HG02588 (cell line): ENCODE measurements at regions not wholly inside any gene's neighbourhood (a gene's known extent, or its start where the extent isn't known, plus 50 kb on each side); places are given as distances from the start of the nearest gene placed in this dataset.
A peak's percentile ranks its signal among the peaks of the same experiment; 100 is the strongest.
"Not testable (repeated sequence)": the region's sequence is repeated elsewhere in the genome, so short reads cannot be mapped to it uniquely, and the experiment has no call there.

Source experiments
- ATAC-seq: cut with Tn5 transposase; IDR thresholded peaks from one replicate; pipeline ENCODE4 v1.9.1; 2021; ENCODE audit warnings: mild to moderate bottlenecking, moderate library complexity; ENCODE audit not compliant: unreplicated experiment

DNA sequence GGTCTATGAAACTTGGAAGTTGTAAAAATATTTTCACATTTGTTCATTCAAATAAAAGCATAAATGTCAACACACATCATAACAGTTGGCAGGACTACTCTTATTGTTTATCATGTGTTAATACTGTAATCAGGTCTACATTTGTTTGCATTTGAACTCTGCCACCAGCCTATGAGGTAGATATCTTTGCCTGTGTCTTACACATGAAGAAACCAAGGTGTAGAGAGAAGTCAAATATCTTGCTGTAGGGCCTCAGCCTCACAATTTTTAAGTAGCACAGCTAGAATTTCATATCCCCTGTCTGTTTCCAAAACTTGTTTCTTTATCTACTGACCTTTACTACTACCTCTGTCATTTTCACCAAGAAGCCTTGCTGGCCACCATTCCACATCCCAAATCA is 161.9 kb downstream of the ZIC4 start:
- ATAC-seq: no peak

DNA sequence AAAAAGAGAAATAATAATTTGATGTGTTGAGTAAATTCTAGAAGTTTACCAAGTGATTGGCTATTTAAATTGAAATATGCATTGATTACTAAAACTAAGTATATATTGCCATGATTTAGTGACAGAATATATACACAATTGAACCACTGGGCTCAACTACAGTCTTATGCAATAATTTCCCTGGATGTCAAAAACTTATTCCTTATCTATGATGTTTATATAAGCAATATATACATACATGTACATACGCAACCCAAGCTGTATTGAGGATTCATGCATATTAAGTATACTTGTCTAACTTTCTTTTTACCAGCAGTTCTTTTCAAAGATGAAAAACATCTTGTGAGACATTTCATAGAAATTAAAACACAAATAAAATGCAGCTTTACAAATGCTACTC is 165.8 kb downstream of the ZIC4 start:
- no peak for ATAC-seq

DNA sequence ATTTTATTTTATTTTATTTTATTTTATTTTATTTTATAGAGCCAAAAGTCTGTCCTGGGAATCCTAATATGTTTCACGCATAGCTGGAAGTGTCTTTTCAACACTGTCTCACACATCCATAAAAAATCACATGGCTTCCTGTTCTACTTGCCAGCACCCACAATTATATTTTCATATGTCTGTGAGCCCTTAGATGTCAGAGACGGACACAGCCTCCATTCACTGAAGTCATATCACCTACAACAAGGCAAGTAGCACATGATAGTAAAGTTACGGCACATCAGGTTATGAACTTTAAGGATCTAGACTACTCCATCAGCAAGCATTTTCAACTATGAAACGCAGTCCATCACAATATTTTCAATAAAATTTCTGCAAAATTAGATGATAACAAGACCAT is 168.4 kb downstream of the ZIC4 start:
- no peak for ATAC-seq

DNA sequence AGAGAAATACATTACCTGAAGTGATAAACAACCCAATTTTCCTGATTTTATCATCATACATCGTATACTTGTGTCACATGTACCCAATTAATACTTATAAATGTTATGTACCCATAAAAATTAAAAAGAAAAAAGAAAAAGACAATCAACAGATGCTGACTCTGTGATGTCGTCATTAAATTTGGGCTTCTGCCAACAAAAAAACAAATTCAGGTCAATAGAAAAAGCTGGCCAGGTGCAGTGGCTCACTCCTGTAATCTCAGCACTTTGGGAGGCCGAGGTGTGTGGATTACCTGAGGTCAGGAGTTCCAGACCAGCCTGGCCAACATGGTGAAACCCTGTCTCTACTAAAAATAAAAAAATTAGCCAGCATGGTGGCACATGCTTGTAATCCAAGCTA is 174.4 kb downstream of the ZIC4 start:
- not testable (repeated sequence) for ATAC-seq

DNA sequence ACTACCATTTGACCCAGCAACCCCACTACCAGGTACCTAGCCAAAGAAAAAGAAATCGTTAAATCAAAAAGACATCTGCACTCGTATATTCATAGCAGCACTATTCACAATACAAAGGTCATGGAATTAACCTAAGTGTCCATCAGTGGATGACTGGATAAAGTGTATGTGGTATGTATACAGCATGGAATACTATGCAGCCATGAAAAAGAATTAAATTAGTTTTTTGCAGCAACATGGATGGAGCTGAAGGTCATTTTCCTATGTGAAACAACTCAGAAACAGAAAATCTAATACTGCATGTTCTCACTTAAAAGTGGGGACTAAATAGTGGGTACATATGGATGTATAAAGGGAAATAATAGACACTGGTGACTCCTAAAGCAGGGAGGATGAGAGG is 175.2 kb downstream of the ZIC4 start:
- no peak for ATAC-seq

DNA sequence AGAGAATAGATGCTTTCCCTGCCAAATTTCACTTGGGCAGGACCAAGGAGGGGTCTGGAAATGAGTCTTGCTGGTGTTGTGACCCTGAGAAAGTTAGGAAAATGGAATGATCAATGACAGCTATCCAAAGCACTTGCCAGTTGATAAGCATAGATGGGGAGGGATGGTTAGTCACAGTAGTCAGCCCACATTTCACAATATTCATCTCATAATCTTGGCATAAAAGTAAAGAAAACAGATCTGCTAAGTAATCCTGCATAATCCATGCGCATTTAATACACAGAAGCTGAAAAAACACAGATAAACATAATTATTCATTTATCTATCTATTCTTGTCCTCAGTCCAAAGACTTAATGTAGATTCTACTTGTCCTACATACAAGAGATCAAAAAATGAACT is 184.1 kb downstream of the ZIC4 start:
- ATAC-seq: no peak

DNA sequence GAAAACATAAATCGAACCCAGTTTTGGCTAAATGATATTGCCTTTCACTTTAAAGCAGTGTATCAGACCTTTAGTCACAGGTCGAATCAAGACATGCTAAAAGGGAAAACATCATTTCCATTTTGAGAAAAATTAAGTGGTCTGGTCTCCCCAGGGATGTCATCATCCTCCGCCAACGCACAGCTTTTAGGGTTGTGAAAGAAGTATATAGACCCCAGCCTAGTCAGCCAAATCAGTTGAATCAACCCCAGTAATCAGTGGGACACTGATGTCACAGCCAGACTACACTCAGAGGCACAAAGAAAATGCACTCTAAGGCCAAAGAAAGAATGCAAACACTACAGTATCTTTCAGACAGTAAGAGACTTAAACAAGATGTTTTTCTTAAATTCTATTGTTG is 187.4 kb downstream of the ZIC4 start:
- ATAC-seq: no peak

DNA sequence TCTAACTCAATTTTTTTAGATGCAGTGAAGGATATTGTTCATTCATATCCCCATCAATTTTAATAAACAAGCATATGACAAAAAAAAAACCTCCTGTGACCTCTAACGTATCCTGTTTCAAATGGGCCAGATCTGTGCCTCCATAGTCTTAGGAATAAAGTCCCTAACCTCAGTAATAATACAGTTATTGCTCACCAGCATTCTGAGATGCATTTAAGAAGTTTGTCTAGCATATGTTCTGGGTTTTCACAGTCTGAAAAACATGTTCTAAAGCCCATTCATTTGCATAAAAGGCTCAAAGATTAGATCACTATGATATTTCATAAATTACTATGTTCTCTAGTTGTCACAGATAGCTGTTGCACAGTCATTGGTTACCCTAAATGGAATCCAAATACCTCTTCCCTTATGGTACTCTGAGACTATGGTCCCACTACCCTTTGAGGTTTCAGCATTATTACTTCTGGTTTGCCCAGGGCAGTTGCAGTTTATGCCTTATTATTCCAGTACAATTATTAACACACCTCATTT is 190.1 kb downstream of the ZIC4 start:
- no peak for ATAC-seq

DNA sequence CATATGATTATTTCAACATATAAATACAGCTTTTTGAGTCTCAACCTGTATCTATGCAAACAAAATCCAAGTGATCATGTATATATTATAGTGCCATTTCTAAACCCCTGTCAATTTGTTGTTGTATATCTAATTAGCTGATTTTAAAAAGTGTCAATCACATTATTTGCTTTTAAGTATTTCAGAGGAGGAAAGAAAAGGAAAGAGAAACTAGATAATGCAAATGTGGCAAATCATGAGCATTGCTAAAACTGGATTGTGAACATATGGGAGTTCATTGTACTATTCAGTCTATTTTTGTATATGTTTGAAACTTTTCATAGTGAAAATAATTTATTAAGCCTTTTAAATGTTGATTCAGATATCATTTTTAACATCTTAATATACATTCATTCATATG is 190.7 kb downstream of the ZIC4 start:
- ATAC-seq: no peak

DNA sequence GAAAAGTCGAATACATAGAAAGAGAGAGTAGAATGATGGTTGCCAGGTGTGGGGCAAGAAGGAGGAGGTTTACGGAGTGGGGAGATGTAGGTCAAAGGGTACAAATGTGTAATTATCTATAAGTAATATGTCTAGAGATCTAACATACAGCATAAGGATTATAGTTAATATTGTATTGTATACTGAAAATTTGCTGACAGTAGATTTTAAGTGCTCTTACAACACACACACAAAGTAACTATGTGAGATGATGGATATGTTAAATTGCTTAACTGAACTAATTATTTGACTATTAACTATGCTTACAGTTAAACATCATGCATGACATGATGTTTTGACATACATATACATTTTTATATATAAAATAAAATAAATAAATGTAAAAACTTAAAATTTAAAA is 192.7 kb downstream of the ZIC4 start:
- no peak for ATAC-seq

DNA sequence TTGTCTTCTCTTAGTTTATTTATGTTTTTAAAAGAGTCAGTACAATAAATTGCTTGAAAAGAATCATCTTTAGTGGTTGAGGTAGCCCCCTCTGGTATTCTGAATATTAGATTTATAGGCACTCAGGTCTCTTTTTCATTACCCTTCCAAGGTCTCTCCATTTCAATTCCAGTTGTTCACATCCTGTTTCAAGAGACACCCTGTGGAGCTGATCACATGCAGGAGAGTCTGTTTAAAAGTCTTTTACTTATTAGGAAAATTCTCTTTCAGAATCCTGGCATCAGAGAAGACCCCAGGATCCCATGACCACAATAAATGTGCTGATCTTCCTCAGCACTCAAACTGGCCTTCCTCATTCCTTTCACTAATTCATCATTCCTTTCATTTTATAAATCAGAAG is 195.7 kb downstream of the ZIC4 start:
- ATAC-seq: no peak

DNA sequence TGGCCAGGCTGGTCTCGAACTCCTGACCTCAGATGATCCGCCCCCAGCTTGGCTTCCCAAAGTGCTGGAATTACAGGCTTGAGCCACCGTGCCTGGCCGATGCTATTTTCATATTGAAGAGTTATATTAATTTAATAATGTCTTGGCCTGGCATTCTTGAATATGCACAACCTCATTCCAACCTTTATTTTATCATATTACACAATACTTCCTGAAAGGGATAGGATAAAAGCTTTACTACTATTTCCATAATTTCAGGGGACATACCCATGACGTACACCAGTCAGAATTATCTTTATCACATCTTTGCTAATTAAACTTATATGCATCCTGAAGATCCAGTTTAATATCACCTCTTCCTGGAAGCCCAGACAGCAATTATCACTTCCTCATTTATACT is 205.3 kb downstream of the ZIC4 start:
- no peak for ATAC-seq

DNA sequence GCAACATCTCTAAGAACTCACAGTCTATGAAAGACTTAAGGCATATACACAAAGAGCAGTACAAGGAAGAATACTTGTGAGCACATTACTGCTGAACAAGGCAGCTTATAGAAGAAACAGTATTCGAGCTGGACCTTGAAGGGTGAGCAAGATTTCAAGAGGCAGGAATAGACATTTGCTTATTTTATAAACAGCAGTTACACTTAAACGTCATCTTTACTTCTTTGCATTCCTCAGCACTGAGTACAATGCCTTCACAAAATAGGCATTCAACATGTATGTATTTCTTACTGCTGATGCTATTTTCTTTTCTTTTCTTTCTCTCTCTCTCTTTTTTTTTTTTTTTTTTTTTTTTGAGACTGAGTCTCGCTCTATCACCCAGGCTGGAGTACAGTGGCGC is 205.8 kb downstream of the ZIC4 start:
- ATAC-seq: no peak

DNA sequence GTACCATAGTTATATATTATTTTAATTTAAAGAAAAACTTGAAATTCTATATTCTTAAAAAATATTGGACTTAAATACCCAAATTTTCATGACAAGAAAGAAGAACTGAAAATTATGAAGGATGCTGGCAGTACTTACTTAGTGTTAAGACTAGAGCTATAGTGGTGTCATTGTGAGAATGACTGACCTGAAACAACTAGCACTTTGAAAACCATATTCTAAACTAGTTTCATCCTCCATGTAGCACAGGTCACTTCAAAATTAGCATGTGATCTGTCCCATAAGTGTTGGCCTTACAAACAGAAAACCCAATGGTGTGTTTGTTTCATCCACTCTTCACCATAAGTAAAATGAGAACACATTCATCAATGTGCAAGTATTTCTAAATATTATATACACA is 208.6 kb downstream of the ZIC4 start:
- no peak for ATAC-seq

DNA sequence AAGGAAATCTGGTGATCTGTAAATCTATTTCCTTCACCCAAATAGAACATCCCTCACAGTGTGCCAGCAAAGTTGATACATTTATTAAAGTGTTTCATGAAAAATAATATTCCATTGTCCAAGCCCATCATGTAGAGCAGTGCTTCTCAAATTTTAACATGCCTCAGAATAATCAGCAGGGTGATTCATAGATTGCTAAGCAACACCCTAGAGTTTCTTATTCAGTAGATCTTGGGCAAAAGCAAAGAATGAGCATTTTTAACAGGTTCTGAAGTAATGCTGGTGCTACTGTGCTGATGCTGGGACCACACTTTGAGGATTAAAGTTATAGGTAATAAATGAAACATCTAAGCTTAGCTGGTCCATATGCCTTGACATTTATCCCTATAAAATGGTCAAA is 210.5 kb downstream of the ZIC4 start:
- no peak for ATAC-seq

DNA sequence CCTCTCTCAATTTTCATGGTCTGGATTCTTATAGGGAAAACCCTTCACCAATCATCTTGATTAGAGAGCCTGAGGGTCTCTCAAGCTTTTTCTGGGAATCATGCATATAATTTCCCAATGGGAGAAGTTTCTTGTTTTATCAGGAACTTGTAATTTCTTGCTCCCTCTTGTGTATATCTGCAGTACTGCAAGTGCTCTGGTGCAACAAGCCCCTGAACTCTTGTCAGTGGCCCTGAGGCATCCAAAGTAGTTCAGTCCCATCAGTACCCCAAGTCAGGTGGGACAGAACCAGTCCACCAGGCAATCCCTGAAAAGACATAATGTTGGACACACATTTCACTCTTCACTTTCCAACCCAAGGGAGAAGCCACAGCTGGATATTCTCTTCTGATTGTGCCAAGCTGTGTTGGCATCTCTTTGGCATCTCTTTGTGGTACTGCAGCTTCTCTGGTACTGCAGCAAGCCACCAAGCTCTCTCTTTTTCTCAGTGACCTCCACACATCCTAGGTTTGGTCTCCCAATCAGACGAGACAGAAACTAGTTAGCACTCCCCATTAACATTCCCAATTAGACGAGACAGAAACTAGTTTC is 214.5 kb downstream of the ZIC4 start:
- ATAC-seq: peak; percentile 58

DNA sequence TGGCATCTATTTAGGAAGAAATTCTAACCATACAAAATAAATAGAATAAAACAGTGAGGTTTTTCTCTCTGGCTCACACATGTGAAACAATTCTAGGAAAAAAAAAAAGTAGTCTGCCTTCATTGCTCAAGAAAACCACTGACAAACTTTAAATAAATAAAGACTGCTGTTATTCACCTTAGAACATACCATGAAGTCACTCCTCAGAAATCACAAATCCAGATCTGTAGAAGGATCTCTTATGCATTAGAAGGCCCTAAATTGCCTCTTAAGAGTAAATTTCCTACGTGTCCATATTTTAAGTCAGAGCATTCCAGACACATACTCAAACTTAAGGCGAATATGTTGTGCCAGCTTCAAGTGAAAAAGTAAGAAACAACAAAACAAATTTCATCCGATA is 217.3 kb downstream of the ZIC4 start:
- no peak for ATAC-seq

DNA sequence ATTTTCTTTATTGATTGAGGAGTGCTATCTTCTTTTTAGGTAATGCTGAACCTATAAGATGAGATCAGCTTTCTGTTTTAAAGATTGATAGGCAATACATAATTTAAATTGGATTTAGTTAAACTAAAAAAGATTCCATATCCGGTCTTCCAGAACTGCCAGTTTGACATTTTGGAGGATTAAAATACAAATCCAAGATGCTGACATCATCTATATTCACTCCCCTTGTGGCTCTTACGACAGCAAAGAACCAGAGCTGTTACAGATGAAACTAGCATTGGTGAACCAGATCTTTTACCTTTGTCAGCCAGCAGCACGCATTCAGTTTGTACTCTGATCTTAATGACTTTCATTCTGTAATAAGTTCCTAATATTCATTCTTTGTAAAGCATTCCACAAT is 218.7 kb downstream of the ZIC4 start:
- no peak for ATAC-seq

DNA sequence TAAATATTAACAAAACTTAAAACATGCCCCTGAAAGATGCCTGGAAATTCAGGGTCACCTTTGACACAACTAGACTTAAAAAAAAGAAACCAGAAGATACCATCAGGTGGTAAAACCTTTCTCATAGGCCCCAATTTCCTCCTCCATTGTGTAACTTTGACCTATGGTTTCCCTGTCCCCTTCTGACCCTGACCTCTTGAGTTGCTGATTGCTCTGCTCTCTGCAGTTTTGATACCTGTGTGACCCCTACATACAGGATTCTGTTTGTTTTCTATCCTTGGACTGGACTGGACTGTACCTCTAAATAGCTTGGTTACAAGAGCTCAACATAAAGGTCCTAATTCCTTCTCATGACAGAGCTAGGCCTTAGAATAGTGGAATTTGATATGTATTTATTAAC is 220.6 kb downstream of the ZIC4 start:
- no peak for ATAC-seq

DNA sequence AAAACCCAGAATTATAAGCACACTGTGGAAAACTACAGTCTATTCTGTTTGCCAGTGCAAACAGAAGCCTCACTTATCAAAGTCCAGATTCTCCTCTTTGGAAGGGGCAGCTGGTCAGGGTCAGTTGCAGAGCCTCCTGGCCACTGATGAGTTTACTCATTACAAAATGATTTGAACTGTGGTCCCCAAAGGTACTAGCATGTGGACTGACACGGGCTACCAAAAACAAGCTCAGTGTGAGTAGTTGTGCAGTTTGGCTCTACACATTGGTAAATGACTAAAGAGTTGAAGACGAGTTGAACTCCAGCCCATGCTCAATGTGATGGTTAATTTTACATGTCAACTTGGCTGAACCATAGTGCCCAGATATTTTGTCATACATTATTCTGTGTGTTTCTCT is 221.5 kb downstream of the ZIC4 start:
- ATAC-seq: no peak

DNA sequence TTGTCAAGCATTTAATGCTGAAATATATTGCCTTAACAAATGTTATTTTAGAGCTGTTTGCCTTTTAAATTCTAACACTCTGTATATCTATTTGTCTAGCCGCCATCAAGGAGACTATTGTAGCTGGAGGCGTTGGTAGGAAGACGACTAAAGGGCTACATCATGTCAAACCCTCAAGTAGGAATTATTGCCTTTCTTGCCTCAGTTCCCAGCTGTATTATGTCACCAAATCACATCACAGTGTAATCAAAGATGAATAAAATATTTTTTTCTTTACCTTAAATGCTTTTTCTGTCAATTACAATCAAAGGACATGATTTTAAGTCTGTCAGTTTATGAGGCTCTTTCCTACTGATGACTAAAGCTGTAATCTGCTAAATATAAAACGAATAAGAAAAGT is 233.1 kb downstream of the ZIC4 start:
- ATAC-seq: no peak

DNA sequence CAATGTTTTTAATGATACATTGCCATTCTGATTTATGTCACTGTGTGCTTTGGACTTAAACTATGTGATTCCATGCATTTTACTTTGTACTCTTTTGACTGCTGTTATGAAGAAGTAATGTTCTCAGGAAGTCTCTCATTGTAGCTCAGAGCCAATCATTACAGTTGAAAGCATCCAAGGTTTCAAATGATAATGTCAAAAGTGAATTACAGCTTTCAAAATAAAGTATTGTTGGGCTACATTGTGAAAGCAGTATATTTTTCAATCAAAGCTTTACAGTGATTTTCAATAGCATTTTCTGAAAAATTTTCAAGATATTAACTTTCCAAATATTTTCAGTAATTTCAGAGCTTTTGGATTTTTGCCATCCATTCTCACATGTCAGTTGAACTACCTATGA is 243.6 kb downstream of the ZIC4 start:
- ATAC-seq: no peak

DNA sequence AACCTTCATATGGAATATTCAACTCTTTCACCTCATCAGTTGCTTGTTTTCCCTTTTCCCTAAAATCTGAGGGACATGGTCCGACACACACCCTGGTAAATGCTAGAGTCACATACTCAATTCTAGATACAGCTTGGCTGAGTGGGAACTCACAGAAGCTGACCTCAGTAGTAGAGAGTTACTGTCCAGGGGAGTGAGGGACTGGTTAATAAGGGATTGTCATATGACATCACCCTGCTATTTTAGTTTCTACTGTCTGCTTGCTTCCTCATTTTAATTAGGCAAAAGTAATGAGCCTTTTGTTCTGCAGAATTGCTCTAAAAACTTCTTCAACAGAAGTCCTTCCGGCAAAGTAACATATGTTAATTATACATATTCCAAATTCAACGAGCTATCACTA is 244.5 kb downstream of the ZIC4 start:
- ATAC-seq: no peak

DNA sequence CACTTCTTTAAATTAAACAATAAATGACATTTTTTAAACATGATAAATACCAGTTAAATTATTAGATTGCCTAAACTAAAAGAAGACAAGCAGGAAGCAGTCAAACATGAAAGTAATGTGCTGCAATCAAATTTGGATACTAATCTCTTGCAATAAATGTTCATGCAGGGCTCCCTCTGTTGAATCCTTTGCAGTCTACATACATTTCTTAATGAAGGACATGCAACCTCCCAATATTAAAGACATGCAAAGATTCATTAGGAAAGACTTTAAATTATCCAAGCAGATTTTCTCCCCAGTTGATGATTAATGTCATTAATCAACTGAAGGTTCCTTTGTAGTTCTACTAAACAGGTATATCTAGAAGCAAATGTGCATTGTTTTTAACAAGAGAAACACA is 245.4 kb downstream of the ZIC4 start:
- ATAC-seq: no peak
